Renal pelvis (tissue), 1 donor: ENCODE measurements at regions not wholly inside any gene's neighbourhood (a gene's known extent, or its start where the extent isn't known, plus 50 kb on each side); places are given as distances from the start of the nearest gene placed in this dataset.

ENCODE experiments used
- DNase-seq: peaks from one replicate; pipeline ENCODE4 v3.0.0-alpha.2; 2013

GRCh38 chr13:85462792-85463425 is 336.3 kb downstream of the SLITRK6 start:
- DNase-seq = no peak

- no peak for DNase-seq
Observed at GRCh38 chr13:85461621-85462020, 337.6 kb downstream of the SLITRK6 start.

- no peak for DNase-seq
Observed at GRCh38 chr13:85445534-85445933, 353.7 kb downstream of the SLITRK6 start.

- DNase-seq = no peak
Observed at GRCh38 chr13:85441975-85442374, 357.2 kb downstream of the SLITRK6 start.

GRCh38 chr13:85441364-85441763 is 357.9 kb downstream of the SLITRK6 start:
- DNase-seq = no peak

GRCh38 chr13:85436029-85436428 is 363.2 kb downstream of the SLITRK6 start:
- DNase-seq = no peak

GRCh38 chr13:85434927-85435326 is 364.3 kb downstream of the SLITRK6 start:
- DNase-seq = no peak

GRCh38 chr13:85432881-85433280 is 366.3 kb downstream of the SLITRK6 start:
- no peak for DNase-seq

- DNase-seq = no peak
Observed at GRCh38 chr13:85431720-85432119, 367.5 kb downstream of the SLITRK6 start.

- DNase-seq = no peak
Observed at GRCh38 chr13:85430216-85430794, 368.9 kb downstream of the SLITRK6 start.

- no peak for DNase-seq
Observed at GRCh38 chr13:85427416-85427815, 371.8 kb downstream of the SLITRK6 start.

GRCh38 chr13:85420136-85420535 is 379.1 kb downstream of the SLITRK6 start:
- no peak for DNase-seq

- DNase-seq = no peak
Observed at GRCh38 chr13:85419611-85420010, 379.6 kb downstream of the SLITRK6 start.

- DNase-seq = no peak
Observed at GRCh38 chr13:85417807-85418206, 381.4 kb downstream of the SLITRK6 start.

- DNase-seq = no peak
Observed at GRCh38 chr13:85413664-85414063, 385.6 kb downstream of the SLITRK6 start.

- no peak for DNase-seq
Observed at GRCh38 chr13:85412448-85412847, 386.8 kb downstream of the SLITRK6 start.

GRCh38 chr13:85411591-85411990 is 387.6 kb downstream of the SLITRK6 start:
- DNase-seq = no peak

- DNase-seq = no peak
Observed at GRCh38 chr13:85408415-85408814, 390.8 kb downstream of the SLITRK6 start.

- no peak for DNase-seq
Observed at GRCh38 chr13:85406269-85406975, 392.8 kb downstream of the SLITRK6 start.

- no peak for DNase-seq
Observed at GRCh38 chr13:85405316-85405897, 393.8 kb downstream of the SLITRK6 start.

- DNase-seq = no peak
Observed at GRCh38 chr13:85386424-85386823, 412.8 kb downstream of the SLITRK6 start.

- no peak for DNase-seq
Observed at GRCh38 chr13:85383291-85383690, 415.9 kb downstream of the SLITRK6 start.

GRCh38 chr13:85381082-85381481 is 418.1 kb downstream of the SLITRK6 start:
- DNase-seq = no peak
